Suprapubic skin (tissue), 4 donors: ENCODE measurements at regions not wholly inside any gene's neighbourhood (a gene's known extent, or its start where the extent isn't known, plus 50 kb on each side); places are given as distances from the start of the nearest gene placed in this dataset.

ENCODE experiments used
- CTCF ChIP-seq, 2 donors: fragments of 200-600 bp in 1 of 2; fragments of 450-650 bp in 1 of 2; sonication (generic) in 1 of 2; IDR thresholded peaks; one replicate each; pipeline ENCODE4 v1.5.1; 2016 to 2019; ENCODE audit warnings: antibody characterized with exemption in 2 of 2, mild to moderate bottlenecking in 1 of 2, moderate library complexity in 1 of 2
- EP300 ChIP-seq: sonication (generic); formaldehyde crosslinking; IDR thresholded peaks from one replicate; pipeline ENCODE4 v1.6.1; 2017; ENCODE audit warnings: antibody characterized with exemption
- POLR2A ChIP-seq, 2 donors: fragments of 450-650 bp; IDR thresholded peaks; one replicate each; pipeline ENCODE4 v1.6.1; 2017; ENCODE audit warnings: antibody characterized with exemption in 2 of 2, mild to moderate bottlenecking in 2 of 2, moderate library complexity in 2 of 2
- POLR2AphosphoS5 ChIP-seq, 3 donors: sonication (generic); formaldehyde crosslinking; IDR thresholded peaks; one replicate each; pipeline ENCODE4 v1.6.1; 2017; ENCODE audit warnings: antibody characterized with exemption in 3 of 3

- TF ChIP-seq CTCF (IDR thresholded peaks at IDR 0.05) (no peak), POLR2A (IDR thresholded peaks at IDR 0.05) (no peak), POLR2AphosphoS5 (IDR thresholded peaks at IDR 0.05) (no peak), EP300 (no peak)
Observed at GRCh38 chr11:81687057-81687456, 1046.6 kb downstream of the FAM181B start.
